GM21367 (cell line): ENCODE measurements at regions not wholly inside any gene's neighbourhood (a gene's known extent, or its start where the extent isn't known, plus 50 kb on each side); places are given as distances from the start of the nearest gene placed in this dataset.

ENCODE experiments used
- ATAC-seq: cut with Tn5 transposase; IDR thresholded peaks from one replicate; pipeline ENCODE4 v1.9.1; 2021; ENCODE audit not compliant: unreplicated experiment

GRCh38 chr17:33809748-33810147 lies 445.3 kb upstream of the CCL2 start:
- no peak for ATAC-seq

GRCh38 chr17:33811004-33811760 lies 443.9 kb upstream of the CCL2 start:
- ATAC-seq = no peak

- no peak for ATAC-seq
These were observed 443.0 kb upstream of the CCL2 start for GRCh38 chr17:33811984-33812577.

- no peak for ATAC-seq
These were observed 440.2 kb upstream of the CCL2 start for GRCh38 chr17:33814852-33815251.

GRCh38 chr17:33816036-33816435 lies 439.0 kb upstream of the CCL2 start:
- no peak for ATAC-seq

GRCh38 chr17:33816842-33817617 lies 438.1 kb upstream of the CCL2 start:
- no peak for ATAC-seq

- no peak for ATAC-seq
These were observed 435.5 kb upstream of the CCL2 start for GRCh38 chr17:33819539-33819938.

GRCh38 chr17:33832262-33832661 lies 422.8 kb upstream of the CCL2 start:
- ATAC-seq = no peak

- ATAC-seq = no peak
These were observed 417.8 kb upstream of the CCL2 start for GRCh38 chr17:33837281-33837680.

GRCh38 chr17:33838281-33838680 lies 416.8 kb upstream of the CCL2 start:
- ATAC-seq = no peak

- ATAC-seq = no peak
These were observed 407.2 kb upstream of the CCL2 start for GRCh38 chr17:33847900-33848299.

GRCh38 chr17:33848433-33848832 lies 406.7 kb upstream of the CCL2 start:
- no peak for ATAC-seq

GRCh38 chr17:33854596-33854995 lies 400.5 kb upstream of the CCL2 start:
- ATAC-seq = no peak

GRCh38 chr17:33858121-33858520 lies 397.0 kb upstream of the CCL2 start:
- ATAC-seq = no peak

GRCh38 chr17:33858682-33859081 lies 396.4 kb upstream of the CCL2 start:
- ATAC-seq = no peak

- ATAC-seq = no peak
These were observed 392.1 kb upstream of the CCL2 start for GRCh38 chr17:33862772-33863602.

- ATAC-seq = no peak
These were observed 390.3 kb upstream of the CCL2 start for GRCh38 chr17:33864758-33865229.

- no peak for ATAC-seq
These were observed 386.2 kb upstream of the CCL2 start for GRCh38 chr17:33868899-33869298.

GRCh38 chr17:33870936-33871335 lies 384.1 kb upstream of the CCL2 start:
- no peak for ATAC-seq

- ATAC-seq = no peak
These were observed 383.2 kb upstream of the CCL2 start for GRCh38 chr17:33871720-33872540.
